Activated CD4-positive, alpha-beta memory T cell treated with anti-CD3 and anti-CD28 coated beads for 36 hours (primary cell): ENCODE measurements at regions not wholly inside any gene's neighbourhood (a gene's known extent, or its start where the extent isn't known, plus 50 kb on each side); places are given as distances from the start of the nearest gene placed in this dataset.
"Not testable (repeated sequence)": the region's sequence is repeated elsewhere in the genome, so short reads cannot be mapped to it uniquely, and the experiment has no call there.

Experiments
- CTCF ChIA-PET: fragments of 350-600 bp; sonication (Branson Sonifier 250); formaldehyde crosslinking; loops from one replicate; lab custom pipeline; 2021; ENCODE audit warnings: antibody characterized with exemption, inconsistent platforms; lab: Charles Lee
- POLR2A ChIA-PET: fragments of 350-600 bp; sonication (Branson Sonifier 250); formaldehyde crosslinking; loops from one replicate; lab custom pipeline; 2021; ENCODE audit warnings: antibody characterized with exemption; lab: Charles Lee
- DNase-seq: peaks from one replicate; pipeline ENCODE4 v3.0.0-alpha.2; 2020
- H3K27ac Mint-ChIP-seq: one replicate; pipeline ENCODE4 v1.8.0; 2021; ENCODE audit warnings: mixed read lengths
- H3K27me3 Mint-ChIP-seq: one replicate; pipeline ENCODE4 v1.8.0; 2021; ENCODE audit warnings: mixed read lengths
- H3K36me3 Mint-ChIP-seq: one replicate; pipeline ENCODE4 v1.8.0; 2021; ENCODE audit warnings: mixed read lengths
- H3K4me1 Mint-ChIP-seq: one replicate; pipeline ENCODE4 v1.8.0; 2021; ENCODE audit warnings: low read depth, mixed read lengths
- H3K4me3 Mint-ChIP-seq: one replicate; pipeline ENCODE4 v1.8.0; 2021; ENCODE audit warnings: mild to moderate bottlenecking, mixed read lengths
- H3K9me3 Mint-ChIP-seq: one replicate; pipeline ENCODE4 v1.8.0; 2021; ENCODE audit warnings: mixed read lengths
- intact Hi-C: fragments of 100-400 bp; cut with micrococcal nuclease; formaldehyde crosslinking; loops from one replicate; pipeline ENCODE4 v1.15.1; 2023

GRCh38 chr12:67080637-67081036, 188.5 kb upstream of the CAND1 start:
- Mint-ChIP-seq H3K36me3 (no peaks in the 10 kb centered on the region), H3K4me3 (no peak overlapping the region), H3K9me3 (no peaks in the 10 kb centered on the region), H3K27me3 (peaks cover 18% of the 10 kb centered on the region), H3K4me1 (peaks cover 3% of the 10 kb centered on the region), H3K27ac (no peak overlapping the region)
- ChIA-PET POLR2A (no interaction called here), CTCF (interaction anchor here (0.6 kb wide), 1 partner anchor 204 kb away, joined by 3 read pairs; no protein-coding TSS in a partner anchor)
- intact Hi-C loops, result no loop called here
- DNase-seq, result no peak

DNA sequence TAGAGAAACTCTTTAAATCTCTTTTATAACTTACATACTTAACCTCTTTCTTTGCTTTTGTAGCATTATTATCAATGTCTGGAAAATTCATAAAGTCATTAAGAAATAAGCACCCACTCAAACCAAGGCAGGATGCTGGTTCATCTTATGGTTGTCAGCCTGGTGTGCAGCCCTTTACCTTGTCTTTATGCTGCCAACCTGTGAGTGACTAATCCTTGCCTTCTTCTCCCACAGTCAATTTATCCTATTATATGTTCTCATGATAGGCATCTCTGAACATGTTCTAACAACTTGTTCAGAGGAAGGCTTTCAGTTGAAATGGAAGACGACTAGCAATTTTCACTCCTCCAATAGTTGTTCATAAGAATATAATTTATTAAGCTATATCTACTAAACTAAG, 186.9 kb upstream of the CAND1 start:
- no peak for DNase-seq
- intact Hi-C loops, result no loop called here
- POLR2A ChIA-PET, result no interaction called here
- CTCF ChIA-PET, result no interaction called here
- H3K4me1 Mint-ChIP-seq, result peaks cover 3% of the 10 kb centered on the region
- peaks cover 18% of the 10 kb centered on the region for H3K27me3 Mint-ChIP-seq
- H3K9me3 Mint-ChIP-seq, result no peaks in the 10 kb centered on the region
- no peak overlapping the region for H3K27ac Mint-ChIP-seq
- H3K36me3 Mint-ChIP-seq, result no peaks in the 10 kb centered on the region
- H3K4me3 Mint-ChIP-seq, result no peak overlapping the region

DNA sequence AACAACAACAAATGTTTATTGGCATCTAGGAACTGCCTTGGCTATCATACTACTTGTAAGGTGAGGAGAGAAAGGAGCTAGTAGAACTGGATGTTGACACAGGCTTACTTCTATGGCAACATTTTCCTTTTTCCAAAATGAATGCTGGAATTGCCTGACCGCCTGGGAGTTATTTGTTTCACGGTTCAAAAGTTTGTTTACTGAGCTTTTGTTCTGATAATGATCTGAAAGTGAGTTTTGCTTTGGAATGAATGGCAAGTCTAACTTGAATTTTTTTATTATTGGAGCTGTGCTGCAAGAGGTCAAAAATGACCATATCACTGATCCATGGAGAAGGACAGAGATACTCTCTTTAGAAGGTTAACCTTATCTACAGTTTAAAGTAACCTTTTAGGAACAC, 183.5 kb upstream of the CAND1 start:
- DNase-seq, result no peak
- no peaks in the 10 kb centered on the region for H3K4me1 Mint-ChIP-seq
- peaks cover 13% of the 10 kb centered on the region for H3K27me3 Mint-ChIP-seq
- H3K9me3 Mint-ChIP-seq, result no peaks in the 10 kb centered on the region
- POLR2A ChIA-PET, result interaction anchor here (0.6 kb wide), 1 partner anchor 42 kb away, joined by 5 read pairs; no protein-coding TSS in a partner anchor
- H3K4me3 Mint-ChIP-seq, result no peak overlapping the region
- CTCF ChIA-PET, result interaction anchor here (1.2 kb wide), 1 partner anchor 60 kb away, joined by 3 read pairs; no protein-coding TSS in a partner anchor
- no peak overlapping the region for H3K27ac Mint-ChIP-seq
- no peaks in the 10 kb centered on the region for H3K36me3 Mint-ChIP-seq
- intact Hi-C loops, result no loop called here

- Mint-ChIP-seq H3K4me3 (no peak overlapping the region), H3K27me3 (peaks cover 13% of the 10 kb centered on the region), H3K27ac (no peak overlapping the region), H3K9me3 (no peaks in the 10 kb centered on the region), H3K4me1 (no peaks in the 10 kb centered on the region), H3K36me3 (no peaks in the 10 kb centered on the region)
- intact Hi-C loops, result no loop called here
- no peak for DNase-seq
- POLR2A ChIA-PET, result no interaction called here
- CTCF ChIA-PET, result interaction anchor here (1.2 kb wide), 1 partner anchor 61 kb away, joined by 3 read pairs; no protein-coding TSS in a partner anchor
Measured at GRCh38 chr12:67086116-67086515, 183.0 kb upstream of the CAND1 start.

DNA sequence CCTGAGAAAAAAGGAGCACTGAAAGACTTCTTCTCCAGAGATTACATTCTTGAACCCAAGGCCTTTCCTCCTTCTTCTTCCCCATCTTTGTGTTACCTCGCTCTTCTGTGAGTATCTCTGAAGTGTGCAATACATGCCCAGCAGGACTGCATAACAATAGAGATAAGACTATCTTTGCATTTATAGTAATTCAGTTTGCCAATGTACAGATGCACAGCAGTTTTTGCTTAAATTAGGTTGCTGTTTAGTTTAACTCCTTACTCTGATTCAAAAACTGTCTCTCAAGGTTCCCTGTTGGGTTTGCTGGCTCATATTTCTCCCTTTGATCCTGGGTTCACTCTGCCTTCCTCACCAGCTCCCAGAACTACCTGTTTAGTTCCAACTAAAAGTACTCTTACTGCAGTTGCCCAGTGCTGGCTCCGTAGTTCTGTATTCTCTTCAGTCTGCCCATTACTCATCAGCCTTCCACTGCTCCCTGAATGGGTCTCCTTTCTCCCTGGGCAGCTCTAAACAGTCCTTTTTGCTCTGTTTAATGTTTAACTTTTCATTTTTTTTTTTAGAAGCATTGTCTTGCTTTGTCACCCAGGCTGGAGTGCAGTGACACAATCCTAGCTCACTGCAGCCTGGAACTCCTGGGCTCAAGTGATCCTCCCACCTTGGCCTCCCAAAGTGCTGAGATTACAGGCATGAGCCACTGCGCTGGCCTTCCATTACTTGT, 180.6 kb upstream of the CAND1 start:
- no peaks in the 10 kb centered on the region for H3K4me1 Mint-ChIP-seq
- intact Hi-C loops, result no loop called here
- H3K9me3 Mint-ChIP-seq, result no peaks in the 10 kb centered on the region
- no peak for DNase-seq
- H3K27me3 Mint-ChIP-seq, result peaks cover 20% of the 10 kb centered on the region
- POLR2A ChIA-PET, result no interaction called here
- H3K27ac Mint-ChIP-seq, result no peak overlapping the region
- no peak overlapping the region for H3K4me3 Mint-ChIP-seq
- CTCF ChIA-PET, result no interaction called here
- no peaks in the 10 kb centered on the region for H3K36me3 Mint-ChIP-seq

GRCh38 chr12:67091204-67091603, 178.0 kb upstream of the CAND1 start:
- H3K4me3 Mint-ChIP-seq, result no peak overlapping the region
- no peaks in the 10 kb centered on the region for H3K9me3 Mint-ChIP-seq
- peaks cover 15% of the 10 kb centered on the region for H3K27me3 Mint-ChIP-seq
- intact Hi-C loops, result no loop called here
- CTCF ChIA-PET, result no interaction called here
- H3K4me1 Mint-ChIP-seq, result no peaks in the 10 kb centered on the region
- no peak for DNase-seq
- POLR2A ChIA-PET, result no interaction called here
- no peaks in the 10 kb centered on the region for H3K36me3 Mint-ChIP-seq
- no peak overlapping the region for H3K27ac Mint-ChIP-seq

DNA sequence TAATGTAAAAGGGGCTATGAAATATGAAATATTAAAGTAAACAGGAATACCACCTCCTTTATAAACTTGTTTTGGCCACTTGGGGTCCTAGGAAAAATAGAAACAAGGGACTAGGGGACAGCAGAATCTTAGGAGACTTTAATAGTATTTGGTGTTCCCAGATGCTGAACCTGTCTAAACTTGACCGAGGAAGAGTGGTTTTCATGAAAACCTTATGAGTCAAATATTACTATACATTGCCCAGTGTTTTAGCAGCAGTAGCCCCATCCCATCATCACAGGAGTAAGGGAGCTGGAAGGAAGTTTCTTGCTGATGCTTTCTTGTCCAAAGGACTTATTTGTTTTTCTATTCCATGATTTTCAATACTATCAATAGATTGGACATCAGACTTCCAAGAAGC, 177.5 kb upstream of the CAND1 start:
- no peak for DNase-seq
- Mint-ChIP-seq H3K9me3 (no peaks in the 10 kb centered on the region), H3K27ac (no peak overlapping the region), H3K36me3 (no peaks in the 10 kb centered on the region), H3K4me1 (no peaks in the 10 kb centered on the region), H3K4me3 (no peak overlapping the region), H3K27me3 (peaks cover 15% of the 10 kb centered on the region)
- intact Hi-C loops, result no loop called here
- ChIA-PET POLR2A (no interaction called here), CTCF (interaction anchor here (0.9 kb wide), 1 partner anchor 22 kb away, joined by 3 read pairs; no protein-coding TSS in a partner anchor)

DNA sequence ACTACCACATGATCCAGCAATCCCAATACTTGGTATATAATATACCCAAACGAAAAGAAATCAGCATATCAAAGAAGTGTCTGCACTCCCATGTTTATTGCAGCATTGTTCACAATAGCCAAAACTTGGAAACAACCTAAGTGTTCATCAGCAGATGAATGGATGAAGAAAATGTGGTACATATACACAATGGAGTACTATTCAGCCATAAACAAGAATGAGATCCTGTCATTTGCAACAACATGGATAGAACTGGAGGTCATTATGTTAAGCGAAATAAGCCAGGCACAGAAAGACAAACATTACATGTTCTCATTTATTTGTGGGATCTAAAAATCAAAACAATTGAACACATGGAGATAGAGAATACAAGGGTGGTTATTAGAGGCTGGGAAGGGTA, 176.2 kb upstream of the CAND1 start:
- POLR2A ChIA-PET, intact Hi-C loops, H3K4me1 Mint-ChIP-seq, DNase-seq, H3K9me3 Mint-ChIP-seq, H3K4me3 Mint-ChIP-seq, H3K27ac Mint-ChIP-seq, H3K36me3 Mint-ChIP-seq, CTCF ChIA-PET: not testable (repeated sequence)
- H3K27me3 Mint-ChIP-seq, result peaks cover 15% of the 10 kb centered on the region

DNA sequence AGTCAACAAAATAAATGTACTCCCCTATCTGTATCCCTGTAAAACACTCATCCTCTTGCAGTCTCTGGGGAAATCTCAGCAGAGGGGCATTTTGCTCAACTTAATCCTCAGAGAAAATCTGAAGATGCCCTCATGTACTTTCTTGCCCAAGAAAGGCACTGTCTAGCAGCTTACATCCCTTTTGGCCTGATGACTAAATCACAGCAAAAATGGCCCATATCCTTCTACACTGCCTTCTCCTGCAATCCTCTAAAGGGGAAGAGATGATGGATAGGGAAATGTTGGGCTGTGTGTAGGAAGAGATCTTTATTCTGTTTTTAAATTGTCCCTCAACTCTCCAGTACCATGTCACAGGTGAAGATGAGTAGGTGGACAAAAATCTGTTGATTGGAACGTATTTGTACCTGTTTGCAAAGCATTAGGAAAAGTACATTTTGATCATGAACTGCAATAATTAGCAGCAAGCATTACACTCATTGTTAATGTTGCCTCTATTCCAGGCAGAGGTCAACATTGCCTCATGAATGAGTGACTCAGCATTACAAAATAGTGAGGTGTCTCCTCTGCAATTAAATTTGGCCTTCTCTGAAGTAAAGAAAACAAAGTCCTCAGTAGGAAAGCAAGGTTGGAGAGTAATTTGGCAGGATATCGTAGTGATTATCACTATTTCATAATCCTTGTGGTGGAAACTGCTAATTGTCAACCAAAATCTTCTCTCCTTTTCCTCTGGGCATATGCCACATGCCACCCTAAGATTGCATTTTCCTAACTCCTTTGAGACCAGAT, 172.4 kb upstream of the CAND1 start:
- CTCF ChIA-PET, result no interaction called here
- DNase-seq, result no peak
- no peaks in the 10 kb centered on the region for H3K9me3 Mint-ChIP-seq
- H3K4me3 Mint-ChIP-seq, result no peak overlapping the region
- no peak overlapping the region for H3K27ac Mint-ChIP-seq
- intact Hi-C loops, result no loop called here
- POLR2A ChIA-PET, result no interaction called here
- H3K4me1 Mint-ChIP-seq, result no peaks in the 10 kb centered on the region
- no peaks in the 10 kb centered on the region for H3K36me3 Mint-ChIP-seq
- H3K27me3 Mint-ChIP-seq, result peaks cover 6% of the 10 kb centered on the region

DNA sequence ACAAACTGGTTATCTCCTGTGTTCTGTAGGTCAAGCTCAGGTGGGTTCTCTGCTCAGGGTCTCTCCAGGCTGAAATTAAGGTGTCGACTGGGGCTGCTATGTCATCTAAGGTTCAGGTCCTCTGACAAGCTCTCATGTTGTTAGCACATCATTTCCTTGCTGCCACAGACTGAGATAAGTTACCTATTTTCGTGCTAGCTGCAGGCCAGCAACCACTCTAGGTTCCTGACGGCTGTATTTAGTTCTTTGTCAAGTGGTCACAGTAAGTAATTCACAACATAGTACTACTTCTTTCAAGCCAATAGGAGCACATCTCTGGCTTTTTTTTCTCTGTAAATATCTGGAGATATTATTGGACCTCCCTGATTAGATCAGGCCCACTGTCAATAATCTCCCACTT, 169.3 kb upstream of the CAND1 start:
- intact Hi-C loops, result no loop called here
- no peak for DNase-seq
- CTCF ChIA-PET, result no interaction called here
- no peaks in the 10 kb centered on the region for H3K27me3 Mint-ChIP-seq
- POLR2A ChIA-PET, result no interaction called here
- H3K9me3 Mint-ChIP-seq, result no peaks in the 10 kb centered on the region
- no peaks in the 10 kb centered on the region for H3K4me1 Mint-ChIP-seq
- H3K4me3 Mint-ChIP-seq, result no peak overlapping the region
- no peaks in the 10 kb centered on the region for H3K36me3 Mint-ChIP-seq
- no peak overlapping the region for H3K27ac Mint-ChIP-seq

- H3K36me3 Mint-ChIP-seq, result peaks cover 10% of the 10 kb centered on the region
Measured at GRCh38 chr12:67103521-67103920, 165.6 kb upstream of the CAND1 start.

DNA sequence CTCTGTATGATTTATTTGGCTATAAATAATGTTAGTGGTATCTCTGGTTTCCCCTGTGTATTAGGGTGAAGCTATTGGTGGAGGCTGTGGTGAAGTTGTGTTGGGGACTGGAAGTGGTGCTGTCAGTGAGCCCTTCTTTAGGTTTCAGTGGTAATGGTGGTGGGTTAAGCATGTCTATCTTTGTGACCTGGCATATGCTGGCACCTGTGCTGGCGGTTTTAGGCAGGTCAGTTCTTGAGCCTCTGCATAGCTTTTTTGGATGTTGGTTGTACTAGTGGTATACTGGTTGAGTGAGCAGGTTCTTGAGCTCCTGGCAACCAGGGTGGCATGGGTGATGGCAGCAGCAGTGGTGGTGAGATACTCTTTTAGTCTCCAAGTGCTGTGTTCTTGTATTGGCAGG, 161.9 kb upstream of the CAND1 start:
- Mint-ChIP-seq H3K27me3 (peaks cover 6% of the 10 kb centered on the region), H3K27ac (no peak overlapping the region), H3K9me3 (peaks cover 25% of the 10 kb centered on the region), H3K4me1 (no peaks in the 10 kb centered on the region), H3K4me3 (no peak overlapping the region), H3K36me3 (peaks cover 10% of the 10 kb centered on the region)
- POLR2A ChIA-PET, result no interaction called here
- no peak for DNase-seq
- intact Hi-C loops, result no loop called here
- CTCF ChIA-PET, result no interaction called here

More at GRCh38 chr12:67103521-67103920, 165.6 kb upstream of the CAND1 start:
- no peaks in the 10 kb centered on the region for H3K4me1 Mint-ChIP-seq
- ChIA-PET CTCF (no interaction called here), POLR2A (no interaction called here)
- peaks cover 3% of the 10 kb centered on the region for H3K27me3 Mint-ChIP-seq
- no peak overlapping the region for H3K27ac Mint-ChIP-seq
- H3K9me3 Mint-ChIP-seq, result peaks cover 25% of the 10 kb centered on the region
- intact Hi-C loops, result no loop called here
- no peak overlapping the region for H3K4me3 Mint-ChIP-seq
- no peak for DNase-seq
